HUDEP-2 (cell line): ENCODE measurements at regions not wholly inside any gene's neighbourhood (a gene's known extent, or its start where the extent isn't known, plus 50 kb on each side); places are given as distances from the start of the nearest gene placed in this dataset.

ENCODE experiments used
- DNase-seq, 76 experiments: peaks; one replicate each; lab custom pipeline; 2025; ENCODE audit not compliant: unreplicated experiment in 76 of 76; lab: John Stamatoyannopoulos, UW

DNA sequence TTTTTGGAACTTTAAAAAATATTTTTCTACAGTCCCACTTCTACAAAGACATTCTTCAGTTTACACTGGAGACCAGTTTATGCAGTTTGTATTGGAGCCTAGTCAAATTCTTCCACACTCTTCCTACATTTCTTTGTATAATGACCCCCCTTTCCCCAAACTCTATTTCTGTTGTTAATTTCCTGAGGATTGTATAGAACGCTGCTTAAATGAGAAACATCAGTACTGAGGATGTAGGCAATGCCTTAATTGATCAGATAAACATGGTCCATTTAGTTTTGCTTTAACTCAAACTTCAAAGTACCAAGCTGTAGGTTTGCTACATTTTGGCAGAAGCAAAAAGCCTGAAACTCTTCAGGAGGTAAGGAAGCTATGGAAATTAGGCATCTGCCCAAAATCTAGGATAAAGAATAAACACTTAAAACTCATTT, 155.5 kb downstream of the SLC7A11 start:
- no peak for DNase-seq

DNA sequence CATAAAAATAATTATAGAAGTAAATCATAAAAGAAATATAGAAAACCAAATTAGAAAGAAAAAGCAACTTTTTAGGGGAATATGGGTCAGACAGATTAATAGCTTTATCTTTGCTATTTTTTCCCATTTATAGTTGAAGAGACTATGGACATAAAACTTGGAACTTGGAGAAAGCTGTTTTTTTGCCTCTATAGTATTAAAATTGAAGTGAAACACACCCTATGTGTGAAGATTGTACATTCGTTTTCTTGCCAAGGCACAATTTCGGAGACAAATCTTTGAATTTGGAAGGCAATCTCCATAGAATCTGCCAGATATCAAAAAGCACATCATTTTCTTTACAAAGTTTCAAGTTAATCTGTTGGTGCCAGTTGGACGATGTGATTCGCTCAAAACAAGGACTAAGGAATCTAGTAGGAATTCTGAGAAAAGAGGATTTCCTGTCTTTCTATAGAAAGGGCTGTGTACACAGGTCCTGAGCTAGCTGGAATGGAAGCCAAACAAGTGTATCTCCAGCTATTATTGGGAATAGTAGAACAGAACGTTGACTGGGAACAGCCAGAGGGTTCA, 156.3 kb downstream of the SLC7A11 start:
- no peak for DNase-seq

DNA sequence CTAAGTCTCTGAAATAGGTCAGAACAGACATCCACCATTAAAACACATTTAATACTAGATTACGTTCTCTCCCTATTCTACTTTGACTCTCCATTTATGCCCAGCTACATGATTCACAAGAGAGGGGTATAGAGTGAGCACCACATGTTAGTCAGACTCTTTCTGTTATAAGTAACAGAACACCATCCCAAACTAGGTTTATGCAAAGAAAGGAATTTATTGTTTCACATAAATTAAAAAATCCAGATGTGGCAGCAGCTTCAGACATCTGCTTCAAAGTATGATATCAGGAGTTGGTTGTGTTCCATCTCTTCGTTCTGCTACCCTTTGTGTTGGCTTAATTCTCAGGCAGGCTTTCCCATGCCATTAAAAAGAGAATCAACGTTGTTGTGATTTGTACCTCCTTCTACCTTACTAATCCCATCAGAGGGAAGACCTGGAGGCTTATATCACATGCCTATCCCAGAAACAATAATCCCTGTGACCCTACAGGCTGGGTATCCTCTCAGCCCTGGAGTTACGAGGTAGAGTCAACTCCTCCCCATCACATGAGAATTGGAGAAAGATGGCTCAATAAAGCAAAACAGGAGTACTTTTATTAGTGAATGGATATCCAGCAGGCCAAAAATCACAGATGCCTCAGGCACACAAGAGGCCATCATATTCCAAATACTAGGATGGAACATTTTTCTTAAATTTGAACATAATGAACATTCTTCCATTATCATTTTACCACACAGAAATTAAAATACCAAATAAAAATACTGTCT, 163.2 kb downstream of the SLC7A11 start:
- DNase-seq, result no peak

DNA sequence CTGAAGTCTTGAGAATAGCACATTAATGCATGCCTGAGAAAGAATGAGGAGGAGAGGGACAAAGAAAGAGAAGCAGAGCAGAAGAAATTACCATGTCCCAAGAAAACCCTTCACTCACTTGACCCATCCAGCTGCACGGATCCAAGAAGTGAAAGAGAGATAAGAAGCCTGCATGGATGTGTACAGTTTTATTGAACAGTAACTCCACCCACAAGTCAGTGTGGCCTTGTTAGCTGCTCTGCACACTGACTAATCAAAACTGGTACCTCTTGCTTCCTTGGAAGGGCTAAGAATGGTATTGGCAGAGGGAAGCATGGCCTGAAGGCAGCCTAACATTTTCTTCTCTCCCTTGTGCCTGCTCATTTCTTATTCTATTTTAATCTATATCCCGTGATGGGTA, 163.9 kb downstream of the SLC7A11 start:
- peak in 1 of 76 experiments; percentile 2 for DNase-seq

DNA sequence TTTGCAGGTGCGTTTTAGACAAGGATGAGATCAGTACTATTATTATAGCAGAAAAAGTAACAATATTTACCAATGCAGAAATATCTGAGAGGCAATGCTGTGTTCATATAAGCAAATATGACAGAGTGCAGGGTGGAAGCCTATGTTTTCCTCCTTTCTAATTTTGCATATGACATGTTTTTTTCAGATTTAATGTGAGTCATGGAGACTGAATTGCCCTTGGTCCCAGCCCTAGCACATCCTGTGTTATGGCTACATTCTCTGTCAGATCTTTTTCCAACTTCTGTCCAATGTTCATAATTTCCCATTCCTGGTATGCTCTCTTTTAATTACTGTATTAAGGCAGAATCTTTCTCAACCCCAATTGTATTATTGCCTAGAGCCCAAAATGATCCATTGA, 165.6 kb downstream of the SLC7A11 start:
- no peak for DNase-seq

DNA sequence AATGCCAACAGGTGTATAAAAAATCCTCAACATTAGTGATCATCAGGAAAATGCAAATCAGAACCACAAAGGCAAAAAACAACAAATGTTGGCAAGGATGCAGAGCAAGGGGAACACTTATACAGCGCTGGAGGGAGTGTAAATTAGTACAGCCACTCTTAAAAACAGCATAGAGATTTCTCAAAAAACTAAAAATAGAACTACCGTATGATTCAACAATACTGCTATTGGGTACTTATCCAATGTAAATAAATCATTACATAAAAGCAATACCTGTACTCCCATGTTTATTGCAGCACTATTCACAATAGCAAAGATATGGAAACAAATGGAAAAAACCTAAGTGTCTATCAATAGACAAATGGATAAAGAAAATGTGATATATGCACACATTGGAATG, 171.3 kb downstream of the SLC7A11 start:
- no peak for DNase-seq

DNA sequence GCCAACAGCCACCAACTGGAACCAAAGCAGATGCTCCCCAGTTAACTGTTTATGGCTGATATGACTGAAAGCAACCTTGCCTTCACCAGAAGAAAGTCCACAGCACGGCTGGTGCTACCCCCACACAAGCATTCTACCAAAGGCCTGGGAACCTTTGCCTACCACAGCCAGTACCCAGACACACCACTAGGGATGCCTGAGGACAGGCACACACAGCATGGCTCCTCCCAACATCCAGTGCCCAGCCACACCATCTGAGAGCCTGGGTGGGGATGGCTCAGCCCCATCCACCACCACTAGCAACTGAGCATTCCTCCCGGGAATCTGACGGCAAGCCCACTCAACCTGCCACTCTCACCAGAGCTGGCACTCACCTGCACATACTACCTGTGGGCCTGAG, 178.6 kb downstream of the SLC7A11 start:
- DNase-seq, result no peak

DNA sequence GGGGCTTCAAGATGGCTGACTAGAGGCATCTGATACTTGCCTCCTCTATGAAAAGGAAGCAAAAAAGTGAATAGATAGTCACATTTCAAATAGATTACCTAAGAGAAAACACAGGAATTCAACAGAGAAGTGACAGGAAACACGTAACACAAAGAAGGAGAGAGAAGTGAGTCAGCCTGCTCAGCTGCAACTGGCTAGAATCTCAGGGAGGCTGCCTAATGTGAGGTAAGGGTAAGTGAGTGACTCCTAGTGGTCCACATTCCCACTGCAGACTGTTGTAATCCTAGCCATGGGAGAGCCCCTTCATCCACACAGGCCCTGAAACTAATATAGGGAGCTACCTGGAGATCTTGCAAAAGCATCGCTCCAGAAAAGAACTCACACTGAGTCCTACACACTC, 179.2 kb downstream of the SLC7A11 start:
- no peak for DNase-seq

DNA sequence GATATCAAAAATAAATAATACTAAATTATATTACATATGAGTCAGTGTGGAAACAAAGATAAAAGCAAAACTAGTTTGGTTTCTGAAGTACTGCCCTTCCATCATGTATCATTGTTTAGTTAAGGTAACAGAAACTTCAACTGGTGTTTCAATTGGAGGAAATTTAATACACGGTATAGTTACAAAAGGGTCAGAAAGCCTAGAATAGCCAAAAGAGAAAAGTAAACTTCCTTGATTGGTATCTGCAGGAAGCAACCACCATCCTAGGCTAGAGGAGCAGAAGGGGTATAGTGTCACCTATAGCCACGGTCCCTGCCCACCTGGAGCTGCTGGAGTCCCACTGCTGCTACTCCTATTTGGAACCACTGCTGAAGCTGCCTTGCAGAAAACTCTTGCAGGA, 185.6 kb downstream of the SLC7A11 start:
- no peak for DNase-seq

DNA sequence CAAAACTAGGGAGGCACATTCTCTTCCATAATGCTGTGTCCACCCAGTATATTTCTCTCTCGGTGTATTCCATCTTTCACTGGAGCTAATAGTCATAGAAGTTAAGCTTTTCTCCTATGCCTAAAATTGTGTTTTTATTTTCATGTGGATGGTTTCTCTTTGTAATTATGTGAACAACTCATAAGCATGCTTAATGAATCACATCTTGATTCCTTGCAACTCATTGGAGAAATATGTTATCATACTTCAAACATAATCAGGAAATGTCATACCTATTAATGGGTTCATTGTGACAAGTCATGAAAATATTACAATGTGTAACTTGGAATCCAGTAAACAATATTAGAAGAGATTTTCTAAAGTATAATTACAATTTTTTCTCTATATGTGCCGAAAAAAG, 186.3 kb downstream of the SLC7A11 start:
- DNase-seq, result no peak

DNA sequence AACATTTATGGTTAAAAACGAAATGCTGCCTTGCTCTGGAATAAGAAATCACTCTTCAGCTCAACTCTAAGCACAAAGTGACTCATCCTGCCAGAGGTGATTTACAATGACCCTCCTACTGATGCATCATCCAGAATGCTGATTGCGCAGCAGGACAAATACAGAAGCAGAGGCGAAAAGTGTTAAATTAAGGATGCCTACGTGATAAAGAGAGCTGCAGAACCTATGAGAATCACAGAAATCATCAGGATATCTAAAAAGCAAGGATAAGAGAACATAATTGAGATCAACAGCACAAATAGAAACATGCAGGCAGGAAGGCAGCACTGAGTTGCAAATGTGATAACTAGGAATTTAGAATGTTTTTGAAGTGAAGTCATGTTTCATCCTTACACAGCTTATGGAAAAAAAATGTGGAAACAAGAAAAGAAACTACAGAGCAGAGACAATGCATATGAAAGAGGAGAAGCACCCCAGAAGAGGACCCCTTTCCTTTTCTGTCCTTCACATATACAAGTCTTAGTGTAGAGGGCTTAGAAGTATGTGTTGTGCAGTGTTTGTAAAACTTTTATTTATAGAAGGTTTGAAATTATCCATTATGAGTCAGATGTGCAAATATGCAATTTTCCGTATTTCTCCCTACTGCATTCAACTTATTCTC, 188.4 kb downstream of the SLC7A11 start:
- no peak for DNase-seq

DNA sequence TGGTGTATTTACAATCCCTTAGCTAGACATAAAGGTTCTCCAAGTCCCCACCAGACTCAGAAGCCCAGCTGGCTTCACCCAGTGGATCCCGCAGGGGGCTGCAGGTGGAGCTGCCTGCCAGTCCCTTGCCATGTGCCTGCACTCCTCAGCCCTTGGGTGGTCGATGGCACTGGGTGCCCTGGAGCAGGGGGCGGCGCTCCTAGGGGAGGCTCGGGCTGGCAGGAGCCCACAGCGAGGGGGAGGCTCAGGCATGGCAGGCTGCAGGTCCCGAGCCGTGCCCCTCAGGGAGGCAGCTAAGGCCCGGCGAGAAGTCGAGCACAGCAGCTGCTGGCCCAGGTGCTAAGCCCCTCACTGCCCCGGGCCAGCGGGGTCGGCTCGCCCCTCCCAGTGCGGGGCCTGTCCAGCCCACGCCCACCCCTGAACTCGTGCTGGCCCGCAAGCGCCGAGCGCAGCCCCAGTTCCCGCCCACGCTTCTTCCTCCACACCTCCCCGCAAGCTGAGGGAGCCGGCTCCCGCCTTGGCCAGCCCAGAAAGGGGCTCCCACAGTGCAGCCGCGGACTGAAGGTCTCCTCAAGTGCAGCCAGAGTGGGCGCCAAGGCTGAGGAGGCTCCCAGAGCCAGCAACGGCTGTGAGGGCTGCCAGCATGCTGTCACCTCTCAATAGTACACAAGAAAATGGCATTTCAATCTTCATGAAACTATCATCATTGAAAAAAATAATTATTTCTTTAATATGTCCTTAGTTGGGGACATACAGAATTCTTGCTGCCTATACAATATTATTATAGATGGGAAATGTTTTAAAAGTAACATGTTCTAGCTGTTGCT, 189.1 kb downstream of the SLC7A11 start:
- DNase-seq, result no peak

DNA sequence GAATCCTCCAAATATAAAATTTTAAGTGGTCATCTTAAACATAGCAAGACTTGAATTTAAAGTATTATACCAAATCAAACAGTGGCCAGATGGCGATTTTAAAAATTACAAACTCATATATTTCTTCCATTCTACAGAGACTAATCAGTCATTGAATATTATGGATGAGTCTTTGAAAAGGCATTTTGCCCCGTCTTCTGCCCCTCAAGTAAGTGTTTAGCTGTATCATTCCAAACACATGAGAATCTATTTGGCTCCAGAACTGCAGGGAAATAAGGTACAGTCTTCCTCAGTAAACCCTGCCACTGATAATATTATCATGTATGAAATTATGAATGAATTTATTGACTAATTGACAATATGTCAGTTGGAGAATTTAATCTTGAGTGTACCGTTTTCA, 191.0 kb downstream of the SLC7A11 start:
- no peak for DNase-seq

DNA sequence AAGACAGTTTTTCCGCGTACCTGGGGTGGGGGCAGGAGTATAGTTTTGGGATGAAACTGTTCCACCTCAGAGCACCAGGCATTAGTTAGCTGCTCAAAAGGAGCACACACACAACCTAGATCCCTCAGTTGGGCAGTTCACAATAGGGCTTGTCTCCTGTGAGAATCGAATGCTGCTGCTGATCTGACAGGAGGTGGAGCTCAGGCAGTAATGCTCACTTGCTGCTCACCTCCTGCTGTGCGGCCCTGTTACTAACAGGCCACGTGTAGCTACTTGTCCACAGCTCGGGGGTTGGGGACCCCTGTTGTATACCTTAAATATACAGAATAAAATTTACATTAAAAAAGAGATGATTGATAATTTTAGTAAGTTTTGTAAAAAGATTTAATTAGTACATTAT, 191.5 kb downstream of the SLC7A11 start:
- DNase-seq, result no peak

DNA sequence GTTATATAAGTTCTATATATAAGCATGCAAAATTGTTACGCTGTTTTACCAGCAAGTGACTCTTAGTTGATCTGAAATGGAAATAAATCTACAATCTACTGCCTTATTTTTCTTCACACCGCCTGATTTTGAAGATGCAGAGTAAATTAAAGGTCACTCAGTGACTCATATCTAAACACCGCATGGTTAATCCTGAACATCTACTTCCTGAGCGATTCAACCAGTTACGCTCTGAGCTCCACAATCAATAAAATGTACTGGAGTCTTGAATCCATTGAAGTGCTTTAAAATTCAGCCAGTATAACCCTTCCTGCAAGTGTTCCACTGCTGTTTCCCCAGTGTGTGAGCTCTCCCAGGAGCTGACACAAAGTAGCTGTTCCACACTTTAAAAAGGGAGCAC, 192.8 kb downstream of the SLC7A11 start:
- DNase-seq, result no peak

DNA sequence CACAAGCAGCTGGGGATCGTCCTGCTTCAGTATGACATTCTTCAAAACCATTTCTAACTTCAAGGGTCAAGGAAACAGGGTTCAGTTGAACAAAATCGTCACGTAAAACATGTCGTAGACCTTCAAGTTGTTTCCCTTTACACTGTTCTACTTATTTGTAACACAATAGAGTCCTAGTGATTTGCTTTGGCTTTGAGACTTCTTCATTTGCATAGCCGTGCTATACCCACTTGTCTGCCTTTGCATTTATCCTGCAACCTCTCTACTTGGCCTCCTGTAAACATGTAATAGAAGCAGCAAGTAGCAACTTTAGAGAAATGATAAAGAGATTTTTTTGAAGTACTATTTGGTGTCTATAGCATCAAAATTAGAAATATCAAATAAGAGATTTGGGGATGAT, 194.9 kb downstream of the SLC7A11 start:
- no peak for DNase-seq

DNA sequence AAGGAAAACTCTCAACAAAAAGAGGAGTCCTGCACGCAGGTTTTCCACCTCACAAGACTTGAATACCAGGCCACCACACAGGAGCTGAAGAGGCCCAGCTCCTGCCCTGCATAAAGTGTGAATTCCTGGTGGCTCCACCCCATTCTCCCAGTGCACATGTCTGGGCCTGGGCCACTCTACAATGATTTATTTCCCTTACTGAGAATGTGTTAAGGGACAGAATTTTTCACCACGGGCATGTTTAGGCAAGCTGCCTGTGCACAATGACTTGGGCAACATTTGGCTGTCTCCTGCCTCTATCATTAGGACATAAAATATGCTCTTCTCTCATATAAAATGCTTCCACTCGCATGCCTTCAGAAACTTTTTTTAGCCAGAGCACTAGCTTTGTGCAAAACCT, 197.1 kb downstream of the SLC7A11 start:
- no peak for DNase-seq

DNA sequence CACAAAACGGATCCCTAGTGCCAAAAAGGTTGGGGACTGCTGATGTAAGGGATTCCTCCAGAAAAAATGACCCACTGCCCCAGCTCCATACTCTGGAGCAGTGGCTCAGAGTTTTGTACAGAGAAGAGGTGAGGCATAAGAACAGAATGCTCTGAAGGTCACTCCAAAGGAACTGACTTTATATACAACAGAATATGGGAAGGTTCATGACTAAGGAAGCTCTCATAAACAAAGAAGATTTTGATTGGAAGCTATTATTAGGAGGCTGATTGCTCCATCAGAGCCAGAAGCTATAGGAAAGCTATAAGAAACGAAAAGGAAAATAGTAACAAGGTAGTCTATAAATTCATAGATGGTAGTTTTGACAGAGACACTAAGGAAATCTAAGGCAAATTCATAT, 203.1 kb downstream of the SLC7A11 start:
- no peak for DNase-seq

DNA sequence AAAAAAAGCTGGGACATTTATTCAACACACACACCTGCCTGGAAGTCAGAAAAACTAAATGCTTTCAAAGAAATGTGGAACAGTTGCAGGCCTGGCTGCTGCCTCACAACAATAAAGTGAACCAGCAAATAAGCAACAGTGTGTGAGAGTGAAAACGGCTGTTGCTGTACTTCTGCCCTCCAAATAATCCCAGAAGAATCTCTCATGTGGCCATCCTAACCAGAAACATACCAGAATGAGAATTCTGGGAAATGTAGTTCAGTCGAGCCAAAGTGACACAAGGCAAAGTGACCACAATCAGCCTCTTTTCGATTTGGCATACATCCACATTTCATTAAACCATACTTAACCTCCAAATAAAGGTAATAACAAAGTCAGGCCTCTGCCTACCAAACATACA, 204.5 kb downstream of the SLC7A11 start:
- no peak for DNase-seq

DNA sequence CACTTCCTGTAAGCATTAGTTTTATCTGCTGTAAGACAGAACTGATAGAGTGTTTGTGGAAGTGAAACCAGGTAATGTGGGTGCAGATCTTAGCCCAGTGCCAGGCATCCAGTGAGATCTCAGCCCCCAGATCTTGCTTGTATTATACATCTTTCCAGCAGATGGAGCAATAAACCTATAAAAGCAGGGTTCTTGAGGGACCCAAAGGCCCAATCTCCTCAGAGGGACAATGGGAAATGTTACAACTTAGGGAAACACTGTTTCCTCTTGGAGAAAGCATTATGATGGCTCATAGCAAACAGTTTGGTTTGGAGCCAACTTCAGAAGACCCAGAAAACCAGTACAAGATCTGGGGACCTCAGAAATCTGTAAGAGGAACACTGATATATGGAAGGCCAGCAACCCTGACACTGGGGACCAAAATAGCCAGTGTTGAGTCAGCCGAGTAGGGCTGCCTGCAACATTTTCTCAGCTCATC, 206.3 kb downstream of the SLC7A11 start:
- DNase-seq, result peak in 23 of 76 experiments; percentile 2 to 45 (median 14)

DNA sequence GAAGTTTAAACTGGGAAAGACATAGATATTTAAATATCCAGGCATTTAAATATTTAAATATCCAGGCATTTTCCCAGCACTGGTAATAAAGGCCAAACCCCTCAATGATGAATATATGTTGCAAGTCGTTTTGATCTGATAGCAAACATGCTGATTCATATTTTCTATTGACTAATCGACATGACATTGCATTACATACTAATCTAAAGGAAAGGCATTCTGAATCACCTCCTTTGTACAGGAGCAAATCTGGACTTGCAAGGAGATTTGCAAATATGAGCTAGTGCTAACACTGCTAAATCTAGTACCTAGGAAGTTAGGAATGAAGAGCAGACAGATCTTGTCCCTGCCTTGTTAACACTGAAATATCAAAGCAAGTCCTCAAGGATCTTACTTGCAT, 207.3 kb downstream of the SLC7A11 start:
- peak in 5 of 76 experiments; percentile 1 to 9 (median 2) for DNase-seq
